ENCODE measurements at regions not wholly inside any gene's neighbourhood (a gene's known extent, or its start where the extent isn't known, plus 50 kb on each side); places are given as distances from the start of the nearest gene placed in this dataset.

DNA sequence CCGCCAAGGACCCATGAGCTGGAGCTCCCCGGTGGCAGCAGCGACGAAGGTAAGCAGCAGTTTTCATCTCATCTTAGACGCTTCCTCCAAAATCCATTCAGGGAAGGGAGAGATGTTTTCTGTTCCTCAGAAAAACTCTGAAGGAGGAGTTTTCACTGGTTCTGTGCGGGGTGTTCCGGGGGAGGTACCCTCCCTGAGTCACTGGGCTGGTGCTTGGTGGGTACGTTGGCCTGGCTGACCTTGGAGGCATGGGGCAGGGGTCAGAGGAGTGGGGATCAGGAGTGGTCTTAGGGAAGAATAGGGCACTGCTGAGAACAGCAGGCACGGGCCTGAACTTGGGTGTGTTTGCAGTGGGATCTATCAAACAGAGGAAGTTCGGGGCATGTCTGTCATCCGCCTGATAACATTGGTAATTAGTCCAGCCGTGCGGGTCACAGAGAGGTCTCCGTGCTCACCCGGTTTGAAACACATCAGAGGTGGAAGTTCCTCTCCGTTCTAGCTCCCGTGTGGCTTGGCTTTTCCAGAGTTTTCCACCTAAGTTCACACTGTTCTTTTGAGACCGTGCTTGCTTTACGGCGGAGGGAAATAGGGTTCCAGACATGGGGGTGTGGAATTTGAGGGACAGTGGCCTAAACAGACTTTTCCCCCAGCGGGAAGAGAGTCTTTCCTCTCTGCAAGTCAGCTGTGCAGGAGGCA is 59.6 kb upstream of the CIBAR2 start:
- TF ChIP-seq, protein P1, sequence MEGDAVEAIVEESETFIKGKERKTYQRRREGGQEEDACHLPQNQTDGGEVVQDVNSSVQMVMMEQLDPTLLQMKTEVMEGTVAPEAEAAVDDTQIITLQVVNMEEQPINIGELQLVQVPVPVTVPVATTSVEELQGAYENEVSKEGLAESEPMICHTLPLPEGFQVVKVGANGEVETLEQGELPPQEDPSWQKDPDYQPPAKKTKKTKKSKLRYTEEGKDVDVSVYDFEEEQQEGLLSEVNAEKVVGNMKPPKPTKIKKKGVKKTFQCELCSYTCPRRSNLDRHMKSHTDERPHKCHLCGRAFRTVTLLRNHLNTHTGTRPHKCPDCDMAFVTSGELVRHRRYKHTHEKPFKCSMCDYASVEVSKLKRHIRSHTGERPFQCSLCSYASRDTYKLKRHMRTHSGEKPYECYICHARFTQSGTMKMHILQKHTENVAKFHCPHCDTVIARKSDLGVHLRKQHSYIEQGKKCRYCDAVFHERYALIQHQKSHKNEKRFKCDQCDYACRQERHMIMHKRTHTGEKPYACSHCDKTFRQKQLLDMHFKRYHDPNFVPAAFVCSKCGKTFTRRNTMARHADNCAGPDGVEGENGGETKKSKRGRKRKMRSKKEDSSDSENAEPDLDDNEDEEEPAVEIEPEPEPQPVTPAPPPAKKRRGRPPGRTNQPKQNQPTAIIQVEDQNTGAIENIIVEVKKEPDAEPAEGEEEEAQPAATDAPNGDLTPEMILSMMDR (IDR thresholded peaks at IDR 0.05; ENCODE audit: poor library complexity, severe bottlenecking) = no peak
- TF ChIP-seq RAD21 (conservative IDR thresholded peaks at IDR 0.05) (no peak), MXI1 (conservative IDR thresholded peaks at IDR 0.05; ENCODE audit: poor library complexity, severe bottlenecking) (no peak)
